GM23338 (cell line): ENCODE measurements at regions not wholly inside any gene's neighbourhood (a gene's known extent, or its start where the extent isn't known, plus 50 kb on each side); places are given as distances from the start of the nearest gene placed in this dataset.

Experiments
- ATAC-seq: fragments of 200-7000 bp; cut with Tn5 transposase; 3 replicates; pipeline ENCODE4 v1.9.1; 2020
- DNase-seq: peaks from one replicate; pipeline ENCODE4 v3.0.0-alpha.2; 2015; ENCODE audit warnings: low spot score
- H2AFZ ChIP-seq: fragments of 200-600 bp; sonication (generic); 2 replicates; pipeline ENCODE4 v1.8.0; 2016; ENCODE audit warnings: antibody characterized with exemption, mild to moderate bottlenecking, moderate library complexity
- H3F3A ChIP-seq: fragments of 200-600 bp; sonication (generic); replicated peaks from 2 replicates; pipeline ENCODE4 v1.8.0; 2017; ENCODE audit warnings: antibody characterized with exemption, mixed run types, low read depth
- H3K27ac ChIP-seq: fragments of 200-600 bp; sonication (generic); 2 replicates; pipeline ENCODE4 v1.6.1; 2016; ENCODE audit warnings: low read depth
- H3K27me3 ChIP-seq: fragments of 200-600 bp; sonication (generic); 2 replicates; pipeline ENCODE4 v1.8.0; 2016; ENCODE audit warnings: mild to moderate bottlenecking, mixed run types, moderate library complexity; ENCODE audit not compliant: insufficient read depth
- H3K36me3 ChIP-seq: fragments of 200-600 bp; sonication (generic); 2 replicates; pipeline ENCODE4 v1.8.0; 2016; ENCODE audit warnings: mild to moderate bottlenecking; ENCODE audit not compliant: insufficient read depth
- H3K4me1 ChIP-seq: fragments of 200-600 bp; sonication (generic); 2 replicates; pipeline ENCODE4 v1.8.0; 2016; ENCODE audit warnings: mild to moderate bottlenecking, moderate library complexity; ENCODE audit not compliant: insufficient read depth
- H3K4me2 ChIP-seq: fragments of 200-600 bp; sonication (generic); 2 replicates; pipeline ENCODE4 v1.7.1; 2017; ENCODE audit warnings: mixed run types
- H3K4me3 ChIP-seq: fragments of 200-600 bp; sonication (generic); 2 replicates; pipeline ENCODE4 v1.6.1; 2016; ENCODE audit warnings: mixed run types
- H3K79me2 ChIP-seq: fragments of 200-600 bp; sonication (generic); replicated peaks from 2 replicates; pipeline ENCODE4 v1.8.0; 2017; ENCODE audit warnings: mild to moderate bottlenecking; ENCODE audit not compliant: insufficient read depth
- H3K9me2 ChIP-seq: fragments of 200-600 bp; sonication (generic); 2 replicates; pipeline ENCODE4 v1.8.0; 2017; ENCODE audit not compliant: insufficient read depth
- H4K20me1 ChIP-seq: fragments of 200-600 bp; sonication (generic); replicated peaks from 2 replicates; pipeline ENCODE4 v1.8.0; 2017; ENCODE audit warnings: mild to moderate bottlenecking; ENCODE audit not compliant: insufficient read depth
- H3K27ac Mint-ChIP-seq: 2 replicates; pipeline ENCODE4 v1.8.0; 2020; ENCODE audit warnings: inconsistent platforms, mild to moderate bottlenecking, moderate library complexity, mixed read lengths
- H3K27me3 Mint-ChIP-seq: 3 replicates; pipeline ENCODE4 v1.8.0; 2022; ENCODE audit warnings: low read depth, mild to moderate bottlenecking, moderate library complexity, mixed read lengths, inconsistent platforms; ENCODE audit not compliant: insufficient read depth, poor library complexity
- H3K36me3 Mint-ChIP-seq: 3 replicates; pipeline ENCODE4 v1.8.0; 2021; ENCODE audit warnings: low read depth, mild to moderate bottlenecking, inconsistent platforms, moderate library complexity, mixed read lengths
- H3K4me1 Mint-ChIP-seq: 3 replicates; pipeline ENCODE4 v1.8.0; 2020; ENCODE audit warnings: mild to moderate bottlenecking, inconsistent platforms, mixed read lengths
- H3K4me3 Mint-ChIP-seq: 3 replicates; pipeline ENCODE4 v1.8.0; 2021; ENCODE audit warnings: moderate library complexity, mild to moderate bottlenecking, inconsistent platforms, mixed read lengths
- H3K9me3 Mint-ChIP-seq: 3 replicates; pipeline ENCODE4 v1.8.0; 2020; ENCODE audit warnings: moderate library complexity, mild to moderate bottlenecking, inconsistent platforms, mixed read lengths
- CREB1 ChIP-seq: fragments of 250-450 bp; sonication (Bioruptor Pico); IDR thresholded peaks from 2 replicates; pipeline ENCODE4 v1.5.0; 2020; ENCODE audit warnings: low read depth, mild to moderate bottlenecking, moderate library complexity
- EZH2 ChIP-seq: fragments of 200-600 bp; sonication (generic); IDR thresholded peaks from one replicate; pipeline ENCODE4 v1.8.0; 2017; ENCODE audit warnings: antibody characterized with exemption, mild to moderate bottlenecking, low read depth; ENCODE audit not compliant: unreplicated experiment
- EZH2phosphoT487 ChIP-seq: fragments of 200-600 bp; sonication (generic); IDR thresholded peaks from one replicate; pipeline ENCODE4 v1.8.1; 2018; ENCODE audit warnings: antibody characterized with exemption; ENCODE audit not compliant: unreplicated experiment
- JUNB ChIP-seq: IDR thresholded peaks from one replicate; pipeline ENCODE4 v1.6.1; 2016; ENCODE audit warnings: antibody characterized with exemption; ENCODE audit not compliant: unreplicated experiment
- NANOG ChIP-seq: IDR thresholded peaks from 2 replicates; pipeline ENCODE4 v1.6.1; 2016; ENCODE audit warnings: antibody characterized with exemption, borderline replicate concordance
- POLR2AphosphoS5 ChIP-seq: IDR thresholded peaks from 2 replicates; pipeline ENCODE4 v1.6.1; 2016; ENCODE audit warnings: antibody characterized with exemption, low read depth
- STAT1 ChIP-seq: IDR thresholded peaks from one replicate; pipeline ENCODE4 v1.6.1; 2016; ENCODE audit warnings: antibody characterized with exemption; ENCODE audit not compliant: unreplicated experiment
- ZNF114 ChIP-seq: fragments of 250-450 bp; sonication (Bioruptor Pico); IDR thresholded peaks from 2 replicates; pipeline ENCODE4 v1.5.0; 2020; ENCODE audit warnings: mild to moderate bottlenecking, moderate library complexity
- ZNF331 ChIP-seq: fragments of 250-450 bp; sonication (Bioruptor Pico); IDR thresholded peaks from 2 replicates; pipeline ENCODE4 v1.5.0; 2020; ENCODE audit warnings: low read depth, mild to moderate bottlenecking, moderate library complexity
- TF ChIP-seq, protein P1 (sequence below): IDR thresholded peaks from one replicate; pipeline ENCODE4 v1.6.1; 2018; ENCODE audit warnings: antibody characterized with exemption; ENCODE audit not compliant: unreplicated experiment
- TF ChIP-seq, protein P2 (sequence below), 2 experiments: fragments of 200-600 bp in 1 of 2; sonication (generic) in 1 of 2; conservative IDR thresholded peaks; 2 replicates each; pipeline versions ENCODE4 v1.5.1 to v1.6.1; 2016 to 2017; ENCODE audit warnings: antibody characterized with exemption in 2 of 2, low read depth in 2 of 2, mild to moderate bottlenecking in 2 of 2, moderate library complexity in 1 of 2
- TF ChIP-seq, protein P3 (sequence below): IDR thresholded peaks from 2 replicates; pipeline ENCODE4 v1.6.1; 2016; ENCODE audit warnings: antibody characterized with exemption
- TF ChIP-seq, protein P4 (sequence below): fragments of 250-450 bp; sonication (Bioruptor Pico); IDR thresholded peaks from 2 replicates; pipeline ENCODE4 v1.5.0; 2020; ENCODE audit warnings: mild to moderate bottlenecking, moderate library complexity

DNA sequence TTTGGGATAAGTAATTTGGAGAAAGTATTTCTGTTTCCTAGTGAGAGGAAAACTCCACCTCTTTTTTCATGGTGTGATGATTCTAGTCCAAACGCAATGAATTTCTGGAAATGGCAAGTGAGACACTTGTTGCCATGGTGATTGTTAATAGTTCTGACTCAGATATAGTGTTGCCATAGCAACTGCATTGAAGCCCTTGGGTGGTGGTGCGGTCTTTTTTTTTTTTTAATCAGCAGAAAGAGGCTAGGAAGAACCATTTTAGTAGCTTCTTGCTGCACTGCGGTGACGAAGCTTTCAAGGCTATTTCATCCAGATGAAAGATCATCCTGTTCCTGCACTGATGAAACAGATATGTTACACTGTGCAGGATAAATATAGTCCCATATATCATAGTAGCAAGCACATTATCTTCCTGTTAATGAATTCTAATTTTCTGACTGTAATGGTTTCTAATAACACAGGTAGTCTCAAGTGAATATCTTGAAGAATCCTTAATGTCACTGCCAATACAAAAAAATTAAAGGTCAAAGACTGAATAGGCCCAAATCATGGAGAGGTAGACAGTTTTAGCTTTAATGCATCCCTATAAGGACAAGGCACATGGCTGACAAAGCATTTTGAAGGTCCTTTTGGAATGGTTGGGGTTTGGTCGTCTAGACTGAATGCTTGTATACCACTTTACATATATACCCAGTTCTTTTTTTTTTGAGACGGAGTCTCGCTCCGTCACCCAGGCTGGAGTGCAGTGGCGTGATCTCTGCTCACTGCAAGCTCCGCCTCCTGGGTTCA is 125.1 kb upstream of the ZBTB20 start:
- H3K79me2 ChIP-seq: no peaks in the 10 kb centered on the region
- Mint-ChIP-seq H3K36me3 (no peaks in the 10 kb centered on the region), H3K4me3 (no peak overlapping the region), H3K27ac (no peak overlapping the region), H3K9me3 (no peaks in the 10 kb centered on the region; the same call in 2 of the 3 replicates), H3K27me3 (no peaks in the 10 kb centered on the region), H3K4me1 (no peaks in the 10 kb centered on the region)
- H3K27ac ChIP-seq: no peak overlapping the region
- H3K9me2 ChIP-seq: no peaks in the 10 kb centered on the region
- no peak overlapping the region for H2AFZ ChIP-seq
- no peak for ATAC-seq
- TF ChIP-seq EZH2: no peak
- TF ChIP-seq ZNF114 (CRISPR knock-in tag): no peak
- TF ChIP-seq STAT1: no peak
- TF ChIP-seq, protein P1, sequence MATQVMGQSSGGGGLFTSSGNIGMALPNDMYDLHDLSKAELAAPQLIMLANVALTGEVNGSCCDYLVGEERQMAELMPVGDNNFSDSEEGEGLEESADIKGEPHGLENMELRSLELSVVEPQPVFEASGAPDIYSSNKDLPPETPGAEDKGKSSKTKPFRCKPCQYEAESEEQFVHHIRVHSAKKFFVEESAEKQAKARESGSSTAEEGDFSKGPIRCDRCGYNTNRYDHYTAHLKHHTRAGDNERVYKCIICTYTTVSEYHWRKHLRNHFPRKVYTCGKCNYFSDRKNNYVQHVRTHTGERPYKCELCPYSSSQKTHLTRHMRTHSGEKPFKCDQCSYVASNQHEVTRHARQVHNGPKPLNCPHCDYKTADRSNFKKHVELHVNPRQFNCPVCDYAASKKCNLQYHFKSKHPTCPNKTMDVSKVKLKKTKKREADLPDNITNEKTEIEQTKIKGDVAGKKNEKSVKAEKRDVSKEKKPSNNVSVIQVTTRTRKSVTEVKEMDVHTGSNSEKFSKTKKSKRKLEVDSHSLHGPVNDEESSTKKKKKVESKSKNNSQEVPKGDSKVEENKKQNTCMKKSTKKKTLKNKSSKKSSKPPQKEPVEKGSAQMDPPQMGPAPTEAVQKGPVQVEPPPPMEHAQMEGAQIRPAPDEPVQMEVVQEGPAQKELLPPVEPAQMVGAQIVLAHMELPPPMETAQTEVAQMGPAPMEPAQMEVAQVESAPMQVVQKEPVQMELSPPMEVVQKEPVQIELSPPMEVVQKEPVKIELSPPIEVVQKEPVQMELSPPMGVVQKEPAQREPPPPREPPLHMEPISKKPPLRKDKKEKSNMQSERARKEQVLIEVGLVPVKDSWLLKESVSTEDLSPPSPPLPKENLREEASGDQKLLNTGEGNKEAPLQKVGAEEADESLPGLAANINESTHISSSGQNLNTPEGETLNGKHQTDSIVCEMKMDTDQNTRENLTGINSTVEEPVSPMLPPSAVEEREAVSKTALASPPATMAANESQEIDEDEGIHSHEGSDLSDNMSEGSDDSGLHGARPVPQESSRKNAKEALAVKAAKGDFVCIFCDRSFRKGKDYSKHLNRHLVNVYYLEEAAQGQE: no peak
- no peak for TF ChIP-seq POLR2AphosphoS5
- TF ChIP-seq NANOG: no peak
- TF ChIP-seq, protein P2, sequence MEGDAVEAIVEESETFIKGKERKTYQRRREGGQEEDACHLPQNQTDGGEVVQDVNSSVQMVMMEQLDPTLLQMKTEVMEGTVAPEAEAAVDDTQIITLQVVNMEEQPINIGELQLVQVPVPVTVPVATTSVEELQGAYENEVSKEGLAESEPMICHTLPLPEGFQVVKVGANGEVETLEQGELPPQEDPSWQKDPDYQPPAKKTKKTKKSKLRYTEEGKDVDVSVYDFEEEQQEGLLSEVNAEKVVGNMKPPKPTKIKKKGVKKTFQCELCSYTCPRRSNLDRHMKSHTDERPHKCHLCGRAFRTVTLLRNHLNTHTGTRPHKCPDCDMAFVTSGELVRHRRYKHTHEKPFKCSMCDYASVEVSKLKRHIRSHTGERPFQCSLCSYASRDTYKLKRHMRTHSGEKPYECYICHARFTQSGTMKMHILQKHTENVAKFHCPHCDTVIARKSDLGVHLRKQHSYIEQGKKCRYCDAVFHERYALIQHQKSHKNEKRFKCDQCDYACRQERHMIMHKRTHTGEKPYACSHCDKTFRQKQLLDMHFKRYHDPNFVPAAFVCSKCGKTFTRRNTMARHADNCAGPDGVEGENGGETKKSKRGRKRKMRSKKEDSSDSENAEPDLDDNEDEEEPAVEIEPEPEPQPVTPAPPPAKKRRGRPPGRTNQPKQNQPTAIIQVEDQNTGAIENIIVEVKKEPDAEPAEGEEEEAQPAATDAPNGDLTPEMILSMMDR (conservative IDR thresholded peaks at IDR 0.05; ENCODE audit: low read depth in 2 of 2): no peak
- no peak for TF ChIP-seq EZH2phosphoT487
- TF ChIP-seq, protein P3, sequence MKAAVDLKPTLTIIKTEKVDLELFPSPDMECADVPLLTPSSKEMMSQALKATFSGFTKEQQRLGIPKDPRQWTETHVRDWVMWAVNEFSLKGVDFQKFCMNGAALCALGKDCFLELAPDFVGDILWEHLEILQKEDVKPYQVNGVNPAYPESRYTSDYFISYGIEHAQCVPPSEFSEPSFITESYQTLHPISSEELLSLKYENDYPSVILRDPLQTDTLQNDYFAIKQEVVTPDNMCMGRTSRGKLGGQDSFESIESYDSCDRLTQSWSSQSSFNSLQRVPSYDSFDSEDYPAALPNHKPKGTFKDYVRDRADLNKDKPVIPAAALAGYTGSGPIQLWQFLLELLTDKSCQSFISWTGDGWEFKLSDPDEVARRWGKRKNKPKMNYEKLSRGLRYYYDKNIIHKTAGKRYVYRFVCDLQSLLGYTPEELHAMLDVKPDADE: no peak
- TF ChIP-seq CREB1: no peak
- no peak for TF ChIP-seq JUNB
- TF ChIP-seq, protein P4, sequence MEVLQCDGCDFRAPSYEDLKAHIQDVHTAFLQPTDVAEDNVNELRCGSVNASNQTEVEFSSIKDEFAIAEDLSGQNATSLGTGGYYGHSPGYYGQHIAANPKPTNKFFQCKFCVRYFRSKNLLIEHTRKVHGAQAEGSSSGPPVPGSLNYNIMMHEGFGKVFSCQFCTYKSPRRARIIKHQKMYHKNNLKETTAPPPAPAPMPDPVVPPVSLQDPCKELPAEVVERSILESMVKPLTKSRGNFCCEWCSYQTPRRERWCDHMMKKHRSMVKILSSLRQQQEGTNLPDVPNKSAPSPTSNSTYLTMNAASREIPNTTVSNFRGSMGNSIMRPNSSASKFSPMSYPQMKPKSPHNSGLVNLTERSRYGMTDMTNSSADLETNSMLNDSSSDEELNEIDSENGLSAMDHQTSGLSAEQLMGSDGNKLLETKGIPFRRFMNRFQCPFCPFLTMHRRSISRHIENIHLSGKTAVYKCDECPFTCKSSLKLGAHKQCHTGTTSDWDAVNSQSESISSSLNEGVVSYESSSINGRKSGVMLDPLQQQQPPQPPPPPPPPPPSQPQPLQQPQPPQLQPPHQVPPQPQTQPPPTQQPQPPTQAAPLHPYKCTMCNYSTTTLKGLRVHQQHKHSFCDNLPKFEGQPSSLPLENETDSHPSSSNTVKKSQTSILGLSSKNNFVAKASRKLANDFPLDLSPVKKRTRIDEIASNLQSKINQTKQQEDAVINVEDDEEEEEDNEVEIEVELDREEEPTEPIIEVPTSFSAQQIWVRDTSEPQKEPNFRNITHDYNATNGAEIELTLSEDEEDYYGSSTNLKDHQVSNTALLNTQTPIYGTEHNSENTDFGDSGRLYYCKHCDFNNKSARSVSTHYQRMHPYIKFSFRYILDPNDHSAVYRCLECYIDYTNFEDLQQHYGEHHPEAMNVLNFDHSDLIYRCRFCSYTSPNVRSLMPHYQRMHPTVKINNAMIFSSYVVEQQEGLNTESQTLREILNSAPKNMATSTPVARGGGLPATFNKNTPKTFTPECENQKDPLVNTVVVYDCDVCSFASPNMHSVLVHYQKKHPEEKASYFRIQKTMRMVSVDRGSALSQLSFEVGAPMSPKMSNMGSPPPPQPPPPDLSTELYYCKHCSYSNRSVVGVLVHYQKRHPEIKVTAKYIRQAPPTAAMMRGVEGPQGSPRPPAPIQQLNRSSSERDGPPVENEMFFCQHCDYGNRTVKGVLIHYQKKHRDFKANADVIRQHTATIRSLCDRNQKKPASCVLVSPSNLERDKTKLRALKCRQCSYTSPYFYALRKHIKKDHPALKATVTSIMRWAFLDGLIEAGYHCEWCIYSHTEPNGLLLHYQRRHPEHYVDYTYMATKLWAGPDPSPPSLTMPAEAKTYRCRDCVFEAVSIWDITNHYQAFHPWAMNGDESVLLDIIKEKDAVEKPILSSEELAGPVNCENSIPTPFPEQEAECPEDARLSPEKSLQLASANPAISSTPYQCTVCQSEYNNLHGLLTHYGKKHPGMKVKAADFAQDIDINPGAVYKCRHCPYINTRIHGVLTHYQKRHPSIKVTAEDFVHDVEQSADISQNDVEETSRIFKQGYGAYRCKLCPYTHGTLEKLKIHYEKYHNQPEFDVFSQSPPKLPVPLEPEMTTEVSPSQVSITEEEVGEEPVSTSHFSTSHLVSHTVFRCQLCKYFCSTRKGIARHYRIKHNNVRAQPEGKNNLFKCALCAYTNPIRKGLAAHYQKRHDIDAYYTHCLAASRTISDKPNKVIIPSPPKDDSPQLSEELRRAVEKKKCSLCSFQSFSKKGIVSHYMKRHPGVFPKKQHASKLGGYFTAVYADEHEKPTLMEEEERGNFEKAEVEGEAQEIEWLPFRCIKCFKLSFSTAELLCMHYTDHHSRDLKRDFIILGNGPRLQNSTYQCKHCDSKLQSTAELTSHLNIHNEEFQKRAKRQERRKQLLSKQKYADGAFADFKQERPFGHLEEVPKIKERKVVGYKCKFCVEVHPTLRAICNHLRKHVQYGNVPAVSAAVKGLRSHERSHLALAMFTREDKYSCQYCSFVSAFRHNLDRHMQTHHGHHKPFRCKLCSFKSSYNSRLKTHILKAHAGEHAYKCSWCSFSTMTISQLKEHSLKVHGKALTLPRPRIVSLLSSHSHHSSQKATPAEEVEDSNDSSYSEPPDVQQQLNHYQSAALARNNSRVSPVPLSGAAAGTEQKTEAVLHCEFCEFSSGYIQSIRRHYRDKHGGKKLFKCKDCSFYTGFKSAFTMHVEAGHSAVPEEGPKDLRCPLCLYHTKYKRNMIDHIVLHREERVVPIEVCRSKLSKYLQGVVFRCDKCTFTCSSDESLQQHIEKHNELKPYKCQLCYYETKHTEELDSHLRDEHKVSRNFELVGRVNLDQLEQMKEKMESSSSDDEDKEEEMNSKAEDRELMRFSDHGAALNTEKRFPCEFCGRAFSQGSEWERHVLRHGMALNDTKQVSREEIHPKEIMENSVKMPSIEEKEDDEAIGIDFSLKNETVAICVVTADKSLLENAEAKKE (CRISPR knock-in tag): no peak
- TF ChIP-seq ZNF331 (CRISPR knock-in tag): no peak
- no peaks in the 10 kb centered on the region for H3K36me3 ChIP-seq
- no peak overlapping the region for H3K4me3 ChIP-seq
- no peaks in the 10 kb centered on the region for H3F3A ChIP-seq
- H3K4me2 ChIP-seq: no peak overlapping the region
- H3K27me3 ChIP-seq: no peaks in the 10 kb centered on the region
- H4K20me1 ChIP-seq: no peaks in the 10 kb centered on the region
- H3K4me1 ChIP-seq: peaks cover 3% of the 10 kb centered on the region; the same call in 1 of the 2 replicates
- peak; percentile 41 for DNase-seq
